A549 (cell line): ENCODE measurements at regions not wholly inside any gene's neighbourhood (a gene's known extent, or its start where the extent isn't known, plus 50 kb on each side); places are given as distances from the start of the nearest gene placed in this dataset.
A peak's percentile ranks its signal among the peaks of the same experiment; 100 is the strongest.

ENCODE experiments used
- ATAC-seq, 2 experiments: fragments of 200-7000 bp in 1 of 2; fragments of >200 bp in 1 of 2; cut with Nextera tagmentation in 1 of 2; cut with Tn5 transposase in 1 of 2; 3 replicates each; pipeline versions ENCODE4 v1.8.0 to v1.9.1; 2018 to 2020; ENCODE audit warnings: mild to moderate bottlenecking in 1 of 2, moderate library complexity in 1 of 2
- CTCF ChIA-PET: fragments of 300-600 bp; sonication (Branson Sonifier 250); formaldehyde crosslinking; extraction: SDS; loops from one replicate; lab custom pipeline; 2021; ENCODE audit warnings: antibody characterized with exemption, inconsistent platforms; lab: Yijun Ruan, JAX
- POLR2A ChIA-PET: fragments of 350-600 bp; formaldehyde crosslinking; extraction: SDS; loops from one replicate; lab custom pipeline; 2021; ENCODE audit warnings: antibody characterized with exemption, inconsistent platforms; lab: Yijun Ruan, JAX
- DNase-seq, 2 experiments: peaks; one replicate each; pipeline versions ENCODE4 v3.0.0 to v3.0.0-alpha.2; 2011 to 2016; ENCODE audit warnings: low read depth in 1 of 2, low spot score in 1 of 2
- FAIRE-seq: peaks from 2 replicates; lab custom pipeline; 2011; peaks lifted over from hg19 to GRCh38; lab: Jason Lieb, UNC
- H3K27ac ChIP-seq, 2 experiments: fragments of >200 bp; sonication (Bioruptor Twin); formaldehyde crosslinking; 3 replicates each; pipeline ENCODE4 v1.5.1; 2016 to 2017
- H3K4me1 ChIP-seq: fragments of >200 bp; sonication (Bioruptor Twin); formaldehyde crosslinking; 3 replicates; pipeline ENCODE4 v1.6.1; 2016
- H3K4me2 ChIP-seq: fragments of >200 bp; sonication (Bioruptor Twin); formaldehyde crosslinking; 3 replicates; pipeline ENCODE4 v1.6.1; 2016
- H3K4me3 ChIP-seq: fragments of >200 bp; sonication (Bioruptor Twin); formaldehyde crosslinking; 3 replicates; pipeline ENCODE4 v1.5.1; 2016
- H3K9me3 ChIP-seq: fragments of >200 bp; sonication (Bioruptor Twin); formaldehyde crosslinking; 3 replicates; pipeline ENCODE4 v1.6.1; 2016
- CEBPB ChIP-seq, 2 experiments: fragments of >200 bp in 1 of 2; sonication (Bioruptor Twin) in 1 of 2; formaldehyde crosslinking in 1 of 2; IDR thresholded peaks; 2 replicates each; pipeline ENCODE4 v1.6.1; 2012 to 2016
- EHMT2 ChIP-seq: fragments of 200-600 bp; sonication (generic); IDR thresholded peaks from 2 replicates; pipeline ENCODE4 v1.6.1; 2016; ENCODE audit warnings: antibody characterized with exemption, low read depth, mild to moderate bottlenecking, moderate library complexity
- FOSL2 ChIP-seq, 2 experiments: fragments of 450-650 bp in 1 of 2; fragments of >200 bp in 1 of 2; sonication (Bioruptor Twin) in 1 of 2; formaldehyde crosslinking; IDR thresholded peaks; 2 replicates each; pipeline versions ENCODE4 v1.5.0 to v1.6.1; 2016 to 2020; ENCODE audit warnings: mild to moderate bottlenecking in 1 of 2, moderate library complexity in 1 of 2
- HOXA7 ChIP-seq: fragments of 250-450 bp; sonication (Bioruptor Pico); IDR thresholded peaks from 2 replicates; pipeline ENCODE4 v1.5.0; 2020; ENCODE audit warnings: mild to moderate bottlenecking, moderate library complexity
- KDM1A ChIP-seq: fragments of 200-600 bp; sonication (generic); IDR thresholded peaks from 2 replicates; pipeline ENCODE4 v1.6.1; 2016; ENCODE audit warnings: low read depth, mild to moderate bottlenecking
- MAFK ChIP-seq: fragments of 450-650 bp; IDR thresholded peaks from 2 replicates; pipeline ENCODE4 v1.6.1; 2014; ENCODE audit not compliant: partially characterized antibody
- NR3C1 ChIP-seq: fragments of >200 bp; sonication (Bioruptor Twin); formaldehyde crosslinking; IDR thresholded peaks from 3 replicates; pipeline ENCODE4 v1.6.1; 2017
- PHF8 ChIP-seq: fragments of 200-600 bp; sonication (generic); IDR thresholded peaks from 2 replicates; pipeline ENCODE4 v1.6.1; 2016; ENCODE audit warnings: low read depth, mild to moderate bottlenecking, antibody characterized with exemption, moderate library complexity, borderline replicate concordance
- POLR2A ChIP-seq: IDR thresholded peaks from 2 replicates; pipeline ENCODE4 v1.6.1; 2012; ENCODE audit warnings: mild to moderate bottlenecking, low read length
- RAD21 ChIP-seq, 2 experiments: fragments of >200 bp in 1 of 2; sonication (Bioruptor Twin) in 1 of 2; formaldehyde crosslinking in 1 of 2; IDR thresholded peaks in 1 of 2; conservative IDR thresholded peaks in 1 of 2; 2 replicates in 1 of 2; 3 replicates in 1 of 2; pipeline ENCODE4 v1.6.1; 2012 to 2018; ENCODE audit warnings: inconsistent platforms in 1 of 2
- RFX5 ChIP-seq: fragments of 450-650 bp; IDR thresholded peaks from 2 replicates; pipeline ENCODE4 v1.7.1; 2014; ENCODE audit warnings: antibody characterized with exemption, mild to moderate bottlenecking, moderate library complexity
- TFCP2L1 ChIP-seq: fragments of 250-450 bp; sonication (Bioruptor Pico); IDR thresholded peaks from 2 replicates; pipeline ENCODE4 v1.5.0; 2021; ENCODE audit warnings: mild to moderate bottlenecking
- WGBS: methylation state at CpG from one replicate; pipeline ENCODE4 v1.1.6; 2017; ENCODE audit errors: missing lambda C conversion rate; 5-methylcytosine and 5-hydroxymethylcytosine counted together
- TF ChIP-seq, protein P1 (sequence below): fragments of 200-600 bp; sonication (generic); IDR thresholded peaks from 2 replicates; pipeline ENCODE4 v1.6.1; 2016; ENCODE audit warnings: antibody characterized with exemption, mild to moderate bottlenecking, moderate library complexity
- TF ChIP-seq, protein P2 (sequence below): fragments of 450-650 bp; IDR thresholded peaks from 2 replicates; pipeline ENCODE4 v1.6.1; 2014; ENCODE audit warnings: antibody characterized with exemption
- TF ChIP-seq, protein P3 (sequence below): fragments of >200 bp; sonication (Bioruptor Twin); formaldehyde crosslinking; IDR thresholded peaks from 2 replicates; pipeline ENCODE4 v1.6.1; 2016
- TF ChIP-seq, protein P4 (sequence below): fragments of 150-350 bp; IDR thresholded peaks from 2 replicates; pipeline ENCODE4 v1.6.1; 2014; ENCODE audit warnings: low read depth, mild to moderate bottlenecking, low read length
- TF ChIP-seq, protein P5 (sequence below): fragments of 250-450 bp; sonication (Bioruptor Pico); IDR thresholded peaks from 2 replicates; pipeline ENCODE4 v1.5.0; 2021; ENCODE audit warnings: mild to moderate bottlenecking, moderate library complexity, borderline replicate concordance

DNA sequence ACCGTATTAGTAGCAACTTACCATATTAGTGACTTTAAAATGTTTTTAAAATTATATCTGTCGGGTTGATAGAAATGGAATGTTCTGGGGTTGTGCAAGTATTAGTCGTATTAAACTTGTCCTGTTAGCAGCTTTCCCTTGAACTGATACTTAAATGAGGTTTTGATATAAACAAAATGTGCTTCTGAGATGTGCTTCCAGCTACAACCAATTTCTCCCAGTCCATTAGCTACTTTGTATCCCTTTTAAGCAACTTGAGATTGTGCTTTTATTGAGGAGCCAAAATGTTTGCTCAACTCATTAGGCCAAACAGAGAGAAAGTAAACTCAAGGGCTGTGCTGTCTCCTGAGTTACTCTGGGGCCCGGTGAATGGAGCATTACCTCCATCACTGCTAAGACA lies 255.0 kb upstream of the RBFOX1 start (continued):
- TF ChIP-seq MAFK = no peak

DNA sequence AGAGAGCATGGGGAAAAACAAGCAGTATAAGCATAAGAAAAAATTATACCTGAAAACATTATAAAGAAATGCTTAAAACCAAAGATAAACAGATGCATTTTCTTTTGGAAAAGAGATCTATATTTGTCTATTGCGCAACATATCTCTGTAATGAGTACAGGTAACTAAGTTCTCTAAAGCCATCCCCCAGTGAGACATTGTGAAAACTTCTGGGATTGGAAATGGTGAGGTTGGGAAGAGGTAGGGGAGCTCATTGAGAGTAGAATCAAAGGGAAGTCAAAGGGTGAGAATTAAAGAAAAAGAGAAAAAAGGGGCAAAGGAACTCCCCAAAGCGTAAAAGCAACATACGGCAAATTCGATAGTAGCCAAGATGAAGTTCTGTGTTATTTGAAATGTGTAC lies 257.9 kb upstream of the RBFOX1 start:
- FAIRE-seq = no peak
- no peak overlapping the region for H3K4me3 ChIP-seq
- WGBS = 51% methylated on average over 4 of the region's 4 CpGs

DNA sequence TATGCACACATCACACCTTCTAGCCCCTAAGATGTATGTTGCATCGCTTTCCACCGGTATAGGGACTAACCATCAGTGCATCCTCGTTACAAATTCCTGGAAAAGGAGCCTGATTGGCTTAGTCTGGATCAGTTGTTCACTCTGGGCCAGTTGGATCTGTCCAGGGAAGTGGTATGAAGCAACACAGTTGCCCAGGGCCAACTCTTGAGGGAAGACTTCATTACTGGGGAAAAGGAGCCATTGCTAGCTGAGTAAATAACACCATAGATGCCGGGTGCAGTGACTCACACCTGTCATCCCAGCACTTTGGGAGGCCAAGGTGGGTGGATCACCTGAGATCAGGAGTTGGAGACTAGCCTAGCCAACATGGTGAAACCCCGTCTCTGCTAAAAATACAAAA lies 275.2 kb upstream of the RBFOX1 start:
- no peak for FAIRE-seq
- no peak for ATAC-seq
- Histone ChIP-seq H3K4me1 (no peaks in the 10 kb centered on the region), H3K4me3 (no peak overlapping the region), H3K27ac (no peak overlapping the region), H3K9me3 (no peaks in the 10 kb centered on the region), H3K4me2 (no peak overlapping the region)
- no peak for DNase-seq
- TF ChIP-seq, protein P1, sequence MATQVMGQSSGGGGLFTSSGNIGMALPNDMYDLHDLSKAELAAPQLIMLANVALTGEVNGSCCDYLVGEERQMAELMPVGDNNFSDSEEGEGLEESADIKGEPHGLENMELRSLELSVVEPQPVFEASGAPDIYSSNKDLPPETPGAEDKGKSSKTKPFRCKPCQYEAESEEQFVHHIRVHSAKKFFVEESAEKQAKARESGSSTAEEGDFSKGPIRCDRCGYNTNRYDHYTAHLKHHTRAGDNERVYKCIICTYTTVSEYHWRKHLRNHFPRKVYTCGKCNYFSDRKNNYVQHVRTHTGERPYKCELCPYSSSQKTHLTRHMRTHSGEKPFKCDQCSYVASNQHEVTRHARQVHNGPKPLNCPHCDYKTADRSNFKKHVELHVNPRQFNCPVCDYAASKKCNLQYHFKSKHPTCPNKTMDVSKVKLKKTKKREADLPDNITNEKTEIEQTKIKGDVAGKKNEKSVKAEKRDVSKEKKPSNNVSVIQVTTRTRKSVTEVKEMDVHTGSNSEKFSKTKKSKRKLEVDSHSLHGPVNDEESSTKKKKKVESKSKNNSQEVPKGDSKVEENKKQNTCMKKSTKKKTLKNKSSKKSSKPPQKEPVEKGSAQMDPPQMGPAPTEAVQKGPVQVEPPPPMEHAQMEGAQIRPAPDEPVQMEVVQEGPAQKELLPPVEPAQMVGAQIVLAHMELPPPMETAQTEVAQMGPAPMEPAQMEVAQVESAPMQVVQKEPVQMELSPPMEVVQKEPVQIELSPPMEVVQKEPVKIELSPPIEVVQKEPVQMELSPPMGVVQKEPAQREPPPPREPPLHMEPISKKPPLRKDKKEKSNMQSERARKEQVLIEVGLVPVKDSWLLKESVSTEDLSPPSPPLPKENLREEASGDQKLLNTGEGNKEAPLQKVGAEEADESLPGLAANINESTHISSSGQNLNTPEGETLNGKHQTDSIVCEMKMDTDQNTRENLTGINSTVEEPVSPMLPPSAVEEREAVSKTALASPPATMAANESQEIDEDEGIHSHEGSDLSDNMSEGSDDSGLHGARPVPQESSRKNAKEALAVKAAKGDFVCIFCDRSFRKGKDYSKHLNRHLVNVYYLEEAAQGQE = no peak
- TF ChIP-seq, protein P2, sequence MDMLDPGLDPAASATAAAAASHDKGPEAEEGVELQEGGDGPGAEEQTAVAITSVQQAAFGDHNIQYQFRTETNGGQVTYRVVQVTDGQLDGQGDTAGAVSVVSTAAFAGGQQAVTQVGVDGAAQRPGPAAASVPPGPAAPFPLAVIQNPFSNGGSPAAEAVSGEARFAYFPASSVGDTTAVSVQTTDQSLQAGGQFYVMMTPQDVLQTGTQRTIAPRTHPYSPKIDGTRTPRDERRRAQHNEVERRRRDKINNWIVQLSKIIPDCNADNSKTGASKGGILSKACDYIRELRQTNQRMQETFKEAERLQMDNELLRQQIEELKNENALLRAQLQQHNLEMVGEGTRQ = no peak
- no peak for TF ChIP-seq RAD21 (conservative IDR thresholded peaks at IDR 0.05 in 1 of 2, IDR thresholded peaks at IDR 0.05 in 1 of 2)
- TF ChIP-seq RFX5 = no peak
- no peak for TF ChIP-seq TFCP2L1
- TF ChIP-seq, protein P3, sequence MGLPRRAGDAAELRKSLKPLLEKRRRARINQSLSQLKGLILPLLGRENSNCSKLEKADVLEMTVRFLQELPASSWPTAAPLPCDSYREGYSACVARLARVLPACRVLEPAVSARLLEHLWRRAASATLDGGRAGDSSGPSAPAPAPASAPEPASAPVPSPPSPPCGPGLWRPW = no peak
- TF ChIP-seq KDM1A = no peak
- TF ChIP-seq NR3C1 = no peak
- TF ChIP-seq, protein P4, sequence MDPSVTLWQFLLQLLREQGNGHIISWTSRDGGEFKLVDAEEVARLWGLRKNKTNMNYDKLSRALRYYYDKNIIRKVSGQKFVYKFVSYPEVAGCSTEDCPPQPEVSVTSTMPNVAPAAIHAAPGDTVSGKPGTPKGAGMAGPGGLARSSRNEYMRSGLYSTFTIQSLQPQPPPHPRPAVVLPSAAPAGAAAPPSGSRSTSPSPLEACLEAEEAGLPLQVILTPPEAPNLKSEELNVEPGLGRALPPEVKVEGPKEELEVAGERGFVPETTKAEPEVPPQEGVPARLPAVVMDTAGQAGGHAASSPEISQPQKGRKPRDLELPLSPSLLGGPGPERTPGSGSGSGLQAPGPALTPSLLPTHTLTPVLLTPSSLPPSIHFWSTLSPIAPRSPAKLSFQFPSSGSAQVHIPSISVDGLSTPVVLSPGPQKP = no peak
- TF ChIP-seq FOSL2 (IDR thresholded peaks at IDR 0.05) = no peak
- no peak for TF ChIP-seq FOSL2 (CRISPR knock-in tag; IDR thresholded peaks at IDR 0.05)
- TF ChIP-seq EHMT2 = no peak
- TF ChIP-seq, protein P5, sequence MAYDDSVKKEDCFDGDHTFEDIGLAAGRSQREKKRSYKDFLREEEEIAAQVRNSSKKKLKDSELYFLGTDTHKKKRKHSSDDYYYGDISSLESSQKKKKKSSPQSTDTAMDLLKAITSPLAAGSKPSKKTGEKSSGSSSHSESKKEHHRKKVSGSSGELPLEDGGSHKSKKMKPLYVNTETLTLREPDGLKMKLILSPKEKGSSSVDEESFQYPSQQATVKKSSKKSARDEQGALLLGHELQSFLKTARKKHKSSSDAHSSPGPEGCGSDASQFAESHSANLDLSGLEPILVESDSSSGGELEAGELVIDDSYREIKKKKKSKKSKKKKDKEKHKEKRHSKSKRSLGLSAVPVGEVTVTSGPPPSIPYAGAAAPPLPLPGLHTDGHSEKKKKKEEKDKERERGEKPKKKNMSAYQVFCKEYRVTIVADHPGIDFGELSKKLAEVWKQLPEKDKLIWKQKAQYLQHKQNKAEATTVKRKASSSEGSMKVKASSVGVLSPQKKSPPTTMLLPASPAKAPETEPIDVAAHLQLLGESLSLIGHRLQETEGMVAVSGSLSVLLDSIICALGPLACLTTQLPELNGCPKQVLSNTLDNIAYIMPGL (CRISPR knock-in tag) = no peak
- TF ChIP-seq HOXA7 = no peak
- TF ChIP-seq PHF8 = no peak
- POLR2A ChIA-PET = no interaction called here
- 4% methylated on average over 5 of the region's 5 CpGs for WGBS
- CTCF ChIA-PET = interaction anchor here (0.7 kb wide), 1 partner anchor 236 kb away, joined by 3 read pairs; no protein-coding TSS in a partner anchor

More for the DNA sequence above, 257.9 kb upstream of the RBFOX1 start:
- Histone ChIP-seq H3K27ac (no peak overlapping the region), H3K9me3 (no peaks in the 10 kb centered on the region), H3K4me2 (no peak overlapping the region), H3K4me1 (no peaks in the 10 kb centered on the region)
- ChIA-PET POLR2A (no interaction called here), CTCF (interaction anchor here (0.7 kb wide), 1 partner anchor 467 kb away, joined by 3 read pairs; no protein-coding TSS in a partner anchor)
- TF ChIP-seq POLR2A = no peak
- peak in 1 of 2 experiments; percentile 44; a peak in 2 of 4 replicates for TF ChIP-seq CEBPB (IDR thresholded peaks at IDR 0.05)
- no peak for ATAC-seq
- no peak for DNase-seq
